HG02885 (cell line): ENCODE measurements at regions not wholly inside any gene's neighbourhood (a gene's known extent, or its start where the extent isn't known, plus 50 kb on each side); places are given as distances from the start of the nearest gene placed in this dataset.
"Not testable (repeated sequence)": the region's sequence is repeated elsewhere in the genome, so short reads cannot be mapped to it uniquely, and the experiment has no call there.

Experiments
- ATAC-seq: cut with Tn5 transposase; IDR thresholded peaks from one replicate; pipeline ENCODE4 v1.9.1; 2021; ENCODE audit warnings: mild to moderate bottlenecking; ENCODE audit not compliant: unreplicated experiment, poor library complexity

DNA sequence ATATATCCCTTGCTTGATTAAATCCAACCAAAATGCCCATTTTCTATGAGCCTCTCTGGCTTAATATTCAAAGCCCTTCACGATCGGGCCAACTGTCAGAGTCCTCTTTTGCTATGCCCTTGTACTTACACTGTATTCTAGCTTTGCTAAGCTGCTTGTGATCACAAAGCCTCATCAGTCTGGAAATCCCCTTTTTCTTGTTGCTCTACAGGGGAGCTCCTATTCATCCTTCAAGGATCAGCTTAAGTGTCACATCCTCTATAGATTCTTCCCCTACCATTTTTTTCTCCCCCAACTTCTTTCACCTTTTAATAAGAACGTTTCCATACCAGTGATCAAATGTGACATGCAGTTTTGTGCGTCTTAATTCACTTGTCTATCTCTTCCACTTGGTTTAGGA lies 450.4 kb upstream of the CHD1 start:
- peak; percentile 54 for ATAC-seq

DNA sequence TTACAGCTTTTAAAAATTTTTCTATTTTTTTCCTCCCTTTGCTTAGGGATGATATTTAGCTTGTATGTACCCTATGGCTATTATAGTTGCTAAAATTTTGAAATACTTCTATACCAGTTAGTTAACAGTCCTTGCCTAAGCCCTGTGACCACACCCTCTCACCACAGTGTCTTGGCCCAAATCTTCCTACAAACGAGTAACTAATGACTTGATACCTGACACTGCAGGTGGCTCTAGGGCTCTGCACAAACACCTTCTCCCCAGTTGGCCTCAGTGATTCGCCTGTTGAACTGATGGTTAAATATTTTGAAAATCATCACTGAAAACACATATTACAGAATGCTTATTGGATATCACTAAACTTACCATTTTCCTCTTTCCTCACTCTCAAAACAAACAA lies 449.6 kb upstream of the CHD1 start:
- no peak for ATAC-seq

GRCh38 chr5:99369797-99370593 lies 441.2 kb upstream of the CHD1 start:
- no peak for ATAC-seq

DNA sequence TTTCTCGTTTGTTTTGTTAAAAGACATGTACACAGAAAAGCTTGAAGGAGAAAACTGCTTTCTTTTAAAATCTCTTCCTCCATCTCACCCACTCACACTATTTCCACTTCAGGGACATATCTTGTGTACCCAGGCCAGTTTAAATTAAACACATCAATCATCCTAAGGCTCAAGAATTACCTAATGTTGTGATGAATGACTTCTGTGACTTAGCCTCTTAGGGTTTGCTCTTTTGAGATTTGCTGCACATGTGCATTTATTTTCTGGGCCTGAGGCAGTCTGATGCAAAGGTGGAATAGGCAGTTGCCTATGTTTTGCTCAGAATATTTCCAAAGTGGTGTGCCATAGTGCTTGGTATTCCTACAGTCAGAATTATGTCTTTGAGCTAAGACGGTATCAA lies 439.9 kb upstream of the CHD1 start:
- ATAC-seq, result no peak

GRCh38 chr5:99355881-99356280 lies 427.1 kb upstream of the CHD1 start:
- ATAC-seq, result no peak

DNA sequence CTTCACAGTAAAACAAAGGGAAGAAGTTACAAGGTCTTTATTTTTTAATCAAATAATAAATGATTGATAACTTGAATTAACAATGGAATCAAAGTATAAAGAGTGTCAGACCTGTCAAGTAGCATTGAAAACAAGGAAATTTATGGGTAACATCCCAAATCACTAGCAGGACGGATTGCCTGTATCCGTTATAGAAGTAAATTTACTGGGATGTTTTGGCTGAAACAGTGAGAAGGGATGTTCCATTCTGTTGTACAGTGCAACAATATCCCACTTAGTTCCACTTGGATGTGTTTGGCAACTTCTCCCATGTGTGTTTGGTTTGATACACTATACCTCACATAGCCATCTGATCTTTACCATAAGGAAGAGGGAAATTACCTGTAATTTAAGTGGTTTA lies 421.0 kb upstream of the CHD1 start:
- no peak for ATAC-seq

DNA sequence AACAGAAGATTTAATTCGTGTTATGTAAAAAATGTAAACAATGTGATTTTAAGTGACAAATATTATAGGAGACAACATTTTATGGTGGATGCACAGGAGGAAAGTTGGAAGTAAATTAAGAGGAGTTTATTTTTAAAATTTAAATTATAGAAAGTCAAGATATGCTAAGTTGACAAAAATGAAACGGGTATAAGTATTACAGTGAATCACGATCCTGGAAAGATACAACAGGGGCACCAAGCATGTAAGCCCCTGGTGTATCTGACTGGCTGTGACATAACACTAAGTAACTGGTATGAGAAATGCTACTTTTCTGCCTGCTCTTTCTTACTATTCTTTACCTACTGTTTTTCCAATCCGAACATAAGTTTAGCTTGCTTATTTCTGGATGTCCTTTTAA lies 419.8 kb upstream of the CHD1 start:
- no peak for ATAC-seq

DNA sequence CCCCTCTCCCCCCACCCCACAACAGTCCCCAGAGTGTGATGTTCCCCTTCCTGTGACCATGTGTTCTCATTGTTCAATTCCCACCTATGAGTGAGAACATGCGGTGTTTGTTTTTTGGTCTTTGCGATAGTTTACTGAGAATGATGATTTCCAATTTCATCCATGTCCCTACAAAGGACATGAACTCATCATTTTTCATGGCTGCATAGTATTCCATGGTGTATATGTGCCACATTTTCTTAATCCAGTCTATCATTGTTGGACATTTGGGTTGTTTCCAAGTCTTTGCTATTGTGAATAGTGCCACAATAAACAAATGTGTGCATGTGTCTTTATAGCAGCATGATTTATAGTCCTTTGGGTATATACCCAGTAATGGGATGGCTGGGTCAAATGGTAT lies 411.0 kb upstream of the CHD1 start:
- not testable (repeated sequence) for ATAC-seq

- ATAC-seq, result no peak
Observed at GRCh38 chr5:99334936-99335335, 406.1 kb upstream of the CHD1 start.

DNA sequence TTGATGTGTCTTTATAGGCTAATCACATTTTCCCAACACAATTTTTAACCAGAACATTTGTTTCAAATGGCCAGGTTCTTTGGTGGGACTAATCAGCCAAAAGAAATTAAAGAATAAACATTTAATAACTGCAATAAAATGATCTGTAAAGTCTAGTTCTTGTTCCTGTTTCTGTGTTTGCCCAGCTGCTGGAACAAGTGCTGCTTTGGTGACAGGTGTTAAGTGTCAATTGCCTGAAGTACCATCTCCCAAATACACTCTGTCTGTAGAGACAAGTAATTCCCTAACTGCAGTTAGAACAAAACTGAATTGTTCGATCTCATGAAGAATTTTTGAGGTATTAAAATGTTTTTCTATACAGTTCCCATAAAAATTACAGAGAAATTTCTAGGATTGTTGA lies 402.3 kb upstream of the CHD1 start:
- ATAC-seq, result no peak

GRCh38 chr5:99320436-99320835 lies 391.6 kb upstream of the CHD1 start:
- no peak for ATAC-seq

- ATAC-seq, result no peak
Observed at GRCh38 chr5:99317136-99317535, 388.3 kb upstream of the CHD1 start.

DNA sequence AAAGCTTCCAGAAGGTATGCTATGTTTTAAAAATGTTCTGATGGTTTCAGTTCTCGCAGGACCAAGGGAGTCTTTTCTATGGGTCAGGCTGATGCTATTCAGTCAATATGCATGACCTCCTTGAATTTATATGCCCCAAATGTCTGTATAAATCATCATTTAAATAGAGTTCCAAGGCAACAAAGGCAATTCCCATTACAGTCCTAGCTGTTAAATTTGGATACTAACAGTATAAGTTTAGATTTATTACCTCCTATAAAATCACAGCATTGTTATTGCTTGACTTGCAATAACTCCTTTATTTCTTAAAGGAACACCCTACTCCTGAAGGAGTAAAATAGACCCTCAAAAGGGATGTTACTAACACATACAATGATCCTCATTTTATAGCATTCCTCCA lies 387.7 kb upstream of the CHD1 start:
- no peak for ATAC-seq

GRCh38 chr5:99315413-99316183 lies 386.8 kb upstream of the CHD1 start:
- no peak for ATAC-seq

- no peak for ATAC-seq
Observed at GRCh38 chr5:99314721-99315120, 385.9 kb upstream of the CHD1 start.

DNA sequence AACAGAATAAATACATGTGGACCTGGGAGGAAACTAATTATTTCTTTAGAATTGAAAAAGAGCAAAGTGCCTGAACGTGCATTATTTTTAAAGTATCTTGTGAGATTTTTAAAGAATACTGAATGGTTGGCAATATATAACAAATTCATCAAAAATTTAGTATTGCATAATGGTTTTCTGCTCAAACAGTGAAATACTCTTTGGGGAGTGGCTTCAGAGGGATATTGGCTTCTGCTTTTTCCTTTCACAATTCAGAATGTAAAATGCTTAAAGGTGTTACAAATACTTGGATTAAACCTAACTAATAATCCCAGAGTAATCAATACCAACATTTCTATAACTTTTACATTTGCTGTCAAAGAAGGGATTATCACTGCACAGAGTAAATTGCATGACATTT lies 379.3 kb upstream of the CHD1 start:
- ATAC-seq, result no peak

DNA sequence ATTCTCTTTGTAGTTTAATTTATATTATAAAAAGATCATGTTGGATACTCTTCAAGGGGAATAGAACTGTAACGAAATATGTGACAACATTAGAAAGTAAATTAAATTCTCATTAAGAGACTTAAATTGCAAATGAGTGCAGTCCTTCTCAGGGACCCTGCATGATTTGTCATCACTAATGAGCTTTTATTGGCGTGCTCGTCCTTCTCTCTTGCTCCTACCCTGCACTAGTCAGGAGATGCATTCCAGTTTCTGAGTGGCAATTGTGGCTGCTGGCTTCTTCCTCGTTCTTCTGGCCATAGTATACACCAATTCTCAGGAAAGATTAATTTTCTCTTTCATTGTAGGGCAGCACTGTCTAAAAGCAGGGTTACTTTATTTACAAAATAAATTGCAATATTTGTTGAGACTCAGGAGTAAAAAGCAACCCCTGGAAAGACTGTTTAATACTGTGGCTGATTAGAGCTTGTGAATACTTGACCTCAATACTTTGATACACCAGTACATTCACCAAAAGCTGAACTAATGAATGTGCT lies 376.3 kb upstream of the CHD1 start:
- no peak for ATAC-seq

- no peak for ATAC-seq
Observed at GRCh38 chr5:99285606-99286005, 356.8 kb upstream of the CHD1 start.

DNA sequence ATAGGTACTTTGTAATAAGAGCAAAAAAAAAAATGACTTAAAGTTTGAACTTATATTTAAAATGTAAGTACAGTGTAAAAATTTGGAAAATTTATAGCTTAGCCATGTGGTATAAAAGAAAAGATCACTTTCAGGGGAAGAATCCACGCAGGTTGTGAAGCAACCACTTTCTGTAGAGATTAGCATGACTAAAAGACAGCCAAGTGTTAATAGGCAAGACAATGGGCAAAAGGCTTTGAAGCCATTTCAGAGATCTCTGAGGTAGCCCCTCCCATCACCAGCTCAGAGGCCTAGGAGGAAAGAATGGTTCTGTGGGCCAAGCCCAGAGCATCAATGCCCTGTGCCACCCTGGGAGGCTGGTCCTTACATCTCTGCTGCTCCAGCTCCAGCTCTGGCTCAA lies 346.3 kb upstream of the CHD1 start:
- ATAC-seq, result no peak

DNA sequence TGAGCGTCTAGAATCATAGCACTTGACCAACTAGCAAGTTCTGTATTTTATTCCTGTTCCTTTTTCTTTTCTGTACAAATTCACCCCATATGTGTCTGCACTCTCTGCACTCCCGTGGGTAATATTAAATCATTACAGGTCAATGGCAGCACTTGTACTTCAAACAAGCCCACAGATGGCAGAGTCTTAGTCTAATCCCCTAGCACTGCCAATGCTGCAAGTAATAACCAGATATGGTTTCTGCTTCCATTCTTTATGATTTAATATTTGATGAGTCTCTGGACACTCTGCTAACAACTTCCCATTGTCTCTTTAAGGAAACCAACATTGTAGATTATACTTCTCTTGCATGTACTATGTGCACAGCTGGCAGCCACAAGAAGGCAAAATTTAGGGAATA lies 343.8 kb upstream of the CHD1 start:
- no peak for ATAC-seq

- ATAC-seq, result no peak
Observed at GRCh38 chr5:99258819-99259218, 330.0 kb upstream of the CHD1 start.

DNA sequence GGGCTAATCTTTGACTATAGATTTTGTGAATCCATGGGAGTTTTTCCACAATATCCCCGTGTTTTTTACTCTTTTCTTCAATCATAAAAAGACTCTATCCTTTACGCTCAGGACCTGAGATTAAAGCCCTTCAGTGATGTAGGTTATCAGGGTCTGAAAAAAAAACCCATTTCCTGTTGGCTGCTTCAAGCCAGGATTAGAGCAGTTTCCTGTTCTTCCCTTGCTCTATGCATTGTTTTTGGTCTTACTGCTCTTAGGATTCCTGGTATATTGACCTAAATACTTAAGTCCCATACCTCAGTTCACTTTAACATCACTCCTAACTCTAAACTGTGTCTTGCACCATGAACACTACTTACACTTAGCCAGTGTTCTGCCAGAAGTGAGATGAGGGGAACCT lies 319.3 kb upstream of the CHD1 start:
- no peak for ATAC-seq
